ENCODE measurements at regions not wholly inside any gene's neighbourhood (a gene's known extent, or its start where the extent isn't known, plus 50 kb on each side); places are given as distances from the start of the nearest gene placed in this dataset.

GRCh38 chr12:75917715-75918114 lies 113.9 kb downstream of the PHLDA1 start (continued):
- TF ChIP-seq TSHZ1 (tag by site-specific recombination; IDR thresholded peaks at IDR 0.05; ENCODE audit: borderline replicate concordance) (no peak), ZNF274 (IDR thresholded peaks at IDR 0.05; ENCODE audit: low read length) (no peak), ZNF274 (tag by site-specific recombination; IDR thresholded peaks at IDR 0.05; ENCODE audit: borderline replicate concordance) (no peak), ZBTB1 (tag by site-specific recombination; IDR thresholded peaks at IDR 0.05) (no peak), ZNF76 (tag by site-specific recombination; IDR thresholded peaks at IDR 0.05; ENCODE audit: borderline replicate concordance, low read depth) (no peak), ZNF560 (tag by site-specific recombination; IDR thresholded peaks at IDR 0.05; ENCODE audit: borderline replicate concordance) (no peak), ATF2 (tag by site-specific recombination; IDR thresholded peaks at IDR 0.05; ENCODE audit: low read depth) (no peak), GLI4 (tag by site-specific recombination; IDR thresholded peaks at IDR 0.05) (no peak)

- ChIA-PET CTCF (no interaction called here), POLR2A (no interaction called here)
- H3K4me3 ChIP-seq (ENCODE audit: low read depth, low read length) = no peak overlapping the region
- H3K9me3 ChIP-seq (ENCODE audit: control insufficient read depth, insufficient read depth, low read depth, low read length) = no peaks in the 10 kb centered on the region
- H3K4me1 ChIP-seq (ENCODE audit: control insufficient read depth, insufficient read depth, low read length) = no peaks in the 10 kb centered on the region
- no peak overlapping the region for H3K27ac ChIP-seq (ENCODE audit: extremely low read depth, low read depth, low read length)
- H3K36me3 ChIP-seq (ENCODE audit: control insufficient read depth in 2 of 2, insufficient read depth in 1 of 2, low read length in 2 of 2) = no peaks in the 10 kb centered on the region
- TF ChIP-seq ZNF138 (tag by site-specific recombination; IDR thresholded peaks at IDR 0.05; ENCODE audit: borderline replicate concordance) (no peak), SP2 (tag by site-specific recombination; IDR thresholded peaks at IDR 0.05) (no peak), PRDM2 (tag by site-specific recombination; IDR thresholded peaks at IDR 0.05; ENCODE audit: borderline replicate concordance) (no peak)
These were observed 114.5 kb downstream of the PHLDA1 start for GRCh38 chr12:75917083-75917482.
